ENCODE measurements at regions not wholly inside any gene's neighbourhood (a gene's known extent, or its start where the extent isn't known, plus 50 kb on each side); places are given as distances from the start of the nearest gene placed in this dataset.

DNA sequence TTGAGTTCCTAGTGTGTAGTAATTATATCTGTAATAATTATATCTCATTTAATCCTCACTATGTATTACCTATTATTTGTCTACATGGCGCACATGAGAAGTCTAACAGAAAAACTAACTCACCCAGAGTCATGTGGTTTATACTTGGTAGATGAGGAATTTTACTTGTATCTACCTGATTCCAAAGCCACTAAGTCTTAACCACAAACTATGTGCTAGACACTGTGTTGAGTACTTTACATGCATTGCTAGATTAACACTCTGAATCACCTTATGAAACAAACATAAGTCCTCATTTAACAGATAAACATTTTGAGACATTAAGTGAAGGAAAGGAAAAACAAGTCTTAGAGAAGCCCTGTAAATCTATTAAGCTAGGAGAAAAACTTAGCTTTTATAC is 404.8 kb downstream of the TLR4 start:
- TF ChIP-seq, protein P1, sequence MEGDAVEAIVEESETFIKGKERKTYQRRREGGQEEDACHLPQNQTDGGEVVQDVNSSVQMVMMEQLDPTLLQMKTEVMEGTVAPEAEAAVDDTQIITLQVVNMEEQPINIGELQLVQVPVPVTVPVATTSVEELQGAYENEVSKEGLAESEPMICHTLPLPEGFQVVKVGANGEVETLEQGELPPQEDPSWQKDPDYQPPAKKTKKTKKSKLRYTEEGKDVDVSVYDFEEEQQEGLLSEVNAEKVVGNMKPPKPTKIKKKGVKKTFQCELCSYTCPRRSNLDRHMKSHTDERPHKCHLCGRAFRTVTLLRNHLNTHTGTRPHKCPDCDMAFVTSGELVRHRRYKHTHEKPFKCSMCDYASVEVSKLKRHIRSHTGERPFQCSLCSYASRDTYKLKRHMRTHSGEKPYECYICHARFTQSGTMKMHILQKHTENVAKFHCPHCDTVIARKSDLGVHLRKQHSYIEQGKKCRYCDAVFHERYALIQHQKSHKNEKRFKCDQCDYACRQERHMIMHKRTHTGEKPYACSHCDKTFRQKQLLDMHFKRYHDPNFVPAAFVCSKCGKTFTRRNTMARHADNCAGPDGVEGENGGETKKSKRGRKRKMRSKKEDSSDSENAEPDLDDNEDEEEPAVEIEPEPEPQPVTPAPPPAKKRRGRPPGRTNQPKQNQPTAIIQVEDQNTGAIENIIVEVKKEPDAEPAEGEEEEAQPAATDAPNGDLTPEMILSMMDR (IDR thresholded peaks at IDR 0.05 in 2 of 3, conservative IDR thresholded peaks at IDR 0.05 in 1 of 3; ENCODE audit: control insufficient read depth in 2 of 3, extremely low read depth in 1 of 3, insufficient read depth in 1 of 3, low read depth in 3 of 3, low read length in 3 of 3): no peak
- TF ChIP-seq NR2C1 (IDR thresholded peaks at IDR 0.05) (no peak), POU2F2 (IDR thresholded peaks at IDR 0.05; ENCODE audit: borderline replicate concordance, low read depth, low read length) (no peak), EP300 (IDR thresholded peaks at IDR 0.05; ENCODE audit: borderline replicate concordance in 1 of 2, control insufficient read depth in 1 of 2, low read depth in 2 of 2, low read length in 2 of 2) (no peak), SREBF2 (IDR thresholded peaks at IDR 0.05; ENCODE audit: low read length) (no peak), ZNF207 (IDR thresholded peaks at IDR 0.05; ENCODE audit: borderline replicate concordance) (no peak), SIX5 (IDR thresholded peaks at IDR 0.05; ENCODE audit: low read depth, low read length, severe bottlenecking) (no peak), YBX1 (IDR thresholded peaks at IDR 0.05) (no peak), MXI1 (IDR thresholded peaks at IDR 0.05; ENCODE audit: low read depth, low read length) (no peak), POLR2A (IDR thresholded peaks at IDR 0.05; ENCODE audit: low read depth, low read length) (no peak)
- TF ChIP-seq, protein P2, sequence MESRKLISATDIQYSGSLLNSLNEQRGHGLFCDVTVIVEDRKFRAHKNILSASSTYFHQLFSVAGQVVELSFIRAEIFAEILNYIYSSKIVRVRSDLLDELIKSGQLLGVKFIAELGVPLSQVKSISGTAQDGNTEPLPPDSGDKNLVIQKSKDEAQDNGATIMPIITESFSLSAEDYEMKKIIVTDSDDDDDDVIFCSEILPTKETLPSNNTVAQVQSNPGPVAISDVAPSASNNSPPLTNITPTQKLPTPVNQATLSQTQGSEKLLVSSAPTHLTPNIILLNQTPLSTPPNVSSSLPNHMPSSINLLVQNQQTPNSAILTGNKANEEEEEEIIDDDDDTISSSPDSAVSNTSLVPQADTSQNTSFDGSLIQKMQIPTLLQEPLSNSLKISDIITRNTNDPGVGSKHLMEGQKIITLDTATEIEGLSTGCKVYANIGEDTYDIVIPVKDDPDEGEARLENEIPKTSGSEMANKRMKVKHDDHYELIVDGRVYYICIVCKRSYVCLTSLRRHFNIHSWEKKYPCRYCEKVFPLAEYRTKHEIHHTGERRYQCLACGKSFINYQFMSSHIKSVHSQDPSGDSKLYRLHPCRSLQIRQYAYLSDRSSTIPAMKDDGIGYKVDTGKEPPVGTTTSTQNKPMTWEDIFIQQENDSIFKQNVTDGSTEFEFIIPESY (IDR thresholded peaks at IDR 0.05): no peak

All from GM12878 (cell line).